ENCODE measurements at regions not wholly inside any gene's neighbourhood (a gene's known extent, or its start where the extent isn't known, plus 50 kb on each side); places are given as distances from the start of the nearest gene placed in this dataset.

- 100% methylated on average over 1 of the region's 6 CpGs for WGBS (ENCODE audit: insufficient coverage)
- no peak overlapping the region for H3K4me3 Mint-ChIP-seq
Measured at GRCh38 chr2:5782103-5782502, 89.9 kb downstream of the SOX11 start.

DNA sequence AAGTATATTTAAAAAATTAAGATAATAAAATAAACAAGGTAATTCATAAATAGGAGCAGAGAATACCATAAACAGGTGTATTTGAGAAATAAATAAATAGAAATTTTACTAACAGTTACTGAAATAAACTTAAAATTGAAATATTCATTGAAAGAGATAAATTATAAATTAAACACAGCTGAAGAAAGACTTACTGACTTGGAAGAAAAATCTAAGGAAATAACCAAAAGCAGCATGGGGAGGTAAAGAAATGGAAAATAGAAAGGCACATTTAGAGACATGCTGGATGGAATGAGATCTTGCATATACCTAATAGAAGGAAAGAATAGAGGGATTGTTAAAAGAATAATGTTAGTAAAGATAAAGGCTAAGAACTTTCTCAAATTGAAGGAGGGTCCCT, 96.3 kb downstream of the SOX11 start:
- no peaks in the 10 kb centered on the region for H3K79me2 ChIP-seq (ENCODE audit: control insufficient read depth, insufficient read depth, low read length)
- TF ChIP-seq CTCF (IDR thresholded peaks at IDR 0.05), result no peak
- no peak for TF ChIP-seq EZH2 (IDR thresholded peaks at IDR 0.05; ENCODE audit: borderline replicate concordance, insufficient read depth, low read depth, low read length, poor library complexity, severe bottlenecking)
- no peaks in the 10 kb centered on the region for H4K20me1 ChIP-seq (ENCODE audit: control insufficient read depth, insufficient read depth, low read length, poor library complexity, severe bottlenecking)
- H3K4me1 Mint-ChIP-seq, result no peaks in the 10 kb centered on the region
- H3K27me3 Mint-ChIP-seq, result no peaks in the 10 kb centered on the region
- CTCF ChIA-PET, result no interaction called here
- no peaks in the 10 kb centered on the region for H3K4me1 ChIP-seq (ENCODE audit: control insufficient read depth in 2 of 2, insufficient read depth in 2 of 2, low read length in 2 of 2)
- H3K4me2 ChIP-seq (replicated peaks; ENCODE audit: low read depth, low read length, poor library complexity, severe bottlenecking), result no peak overlapping the region
- no peak overlapping the region for H3K27ac Mint-ChIP-seq
- no peak overlapping the region for H3K4me3 ChIP-seq (ENCODE audit: control extremely low read depth in 1 of 5, extremely low read depth in 1 of 5, insufficient read depth in 1 of 5, low read depth in 2 of 5, low read length in 4 of 5)
- ATAC-seq (ENCODE audit: low read depth) (no peak), DNase-seq (no peak)
- no peak overlapping the region for H3K9ac ChIP-seq (ENCODE audit: low read length)
- H3K9me3 Mint-ChIP-seq (ENCODE audit: insufficient read depth), result peaks cover 23% of the 10 kb centered on the region
- no peak overlapping the region for H3K27ac ChIP-seq (ENCODE audit: low read length in 2 of 2)
- no peaks in the 10 kb centered on the region for H3K36me3 ChIP-seq (replicated peaks in 1 of 2; ENCODE audit: control extremely low read depth in 1 of 2, control insufficient read depth in 1 of 2, extremely low read depth in 1 of 2, insufficient read depth in 2 of 2, low read length in 1 of 2)
- H3K4me3 Mint-ChIP-seq, result no peak overlapping the region
- POLR2A ChIA-PET, result no interaction called here
- no peak overlapping the region for H2AFZ ChIP-seq (ENCODE audit: insufficient read depth, low read depth, low read length, poor library complexity, severe bottlenecking)
- H3K9me3 ChIP-seq (ENCODE audit: control extremely low read depth in 1 of 3, control insufficient read depth in 2 of 3, insufficient read depth in 1 of 3, low read length in 2 of 3), result peaks cover 0 to 16% (median 7%) of the 10 kb centered on the region in 3 donors
- intact Hi-C loops (cut with micrococcal nuclease), result no loop called here
- no peaks in the 10 kb centered on the region for H3K27me3 ChIP-seq (replicated peaks in 1 of 4; ENCODE audit: control extremely low read depth in 1 of 4, control insufficient read depth in 3 of 4, insufficient read depth in 4 of 4, low read length in 3 of 4)

More at GRCh38 chr2:5782103-5782502, 89.9 kb downstream of the SOX11 start:
- Histone ChIP-seq H3K79me2 (ENCODE audit: control insufficient read depth, insufficient read depth, low read length) (no peaks in the 10 kb centered on the region), H3K36me3 (replicated peaks in 1 of 2; ENCODE audit: control extremely low read depth in 1 of 2, control insufficient read depth in 1 of 2, extremely low read depth in 1 of 2, insufficient read depth in 2 of 2, low read length in 1 of 2) (no peaks in the 10 kb centered on the region), H3K4me3 (ENCODE audit: control extremely low read depth in 1 of 5, extremely low read depth in 1 of 5, insufficient read depth in 1 of 5, low read depth in 2 of 5, low read length in 4 of 5) (no peak overlapping the region), H4K20me1 (ENCODE audit: control insufficient read depth, insufficient read depth, low read length, poor library complexity, severe bottlenecking) (no peaks in the 10 kb centered on the region), H3K9ac (ENCODE audit: low read length) (no peak overlapping the region), H3K4me2 (replicated peaks; ENCODE audit: low read depth, low read length, poor library complexity, severe bottlenecking) (no peak overlapping the region), H3K9me3 (ENCODE audit: control extremely low read depth in 1 of 3, control insufficient read depth in 2 of 3, insufficient read depth in 1 of 3, low read length in 2 of 3) (peaks cover 0 to 12% (median 0%) of the 10 kb centered on the region in 3 donors), H3K27ac (ENCODE audit: low read length in 2 of 2) (no peak overlapping the region), H3K4me1 (ENCODE audit: control insufficient read depth in 2 of 2, insufficient read depth in 2 of 2, low read length in 2 of 2) (no peaks in the 10 kb centered on the region), H3K27me3 (replicated peaks in 1 of 4; ENCODE audit: control extremely low read depth in 1 of 4, control insufficient read depth in 3 of 4, insufficient read depth in 4 of 4, low read length in 3 of 4) (no peaks in the 10 kb centered on the region), H2AFZ (ENCODE audit: insufficient read depth, low read depth, low read length, poor library complexity, severe bottlenecking) (no peak overlapping the region)
- intact Hi-C loops (cut with micrococcal nuclease), result no loop called here
- Mint-ChIP-seq H3K9me3 (ENCODE audit: insufficient read depth) (peaks cover 8% of the 10 kb centered on the region), H3K27ac (no peak overlapping the region), H3K4me1 (no peaks in the 10 kb centered on the region), H3K27me3 (no peaks in the 10 kb centered on the region)
- DNase-seq, result no peak
- no peak for ATAC-seq (ENCODE audit: low read depth)
- TF ChIP-seq EZH2 (IDR thresholded peaks at IDR 0.05; ENCODE audit: borderline replicate concordance, insufficient read depth, low read depth, low read length, poor library complexity, severe bottlenecking) (no peak), CTCF (IDR thresholded peaks at IDR 0.05) (no peak)
- ChIA-PET CTCF (no interaction called here), POLR2A (no interaction called here)

Data from B cell (primary cell).